GM12891 (cell line): ENCODE measurements at regions not wholly inside any gene's neighbourhood (a gene's known extent, or its start where the extent isn't known, plus 50 kb on each side); places are given as distances from the start of the nearest gene placed in this dataset.

Experiments
- DNase-seq: peaks from one replicate; pipeline ENCODE4 v3.0.0; 2011; ENCODE audit warnings: low spot score; ENCODE audit not compliant: insufficient read length
- FAIRE-seq: peaks from 2 replicates; lab custom pipeline; 2011; peaks lifted over from hg19 to GRCh38; lab: Jason Lieb, UNC
- PAX5 ChIP-seq: IDR thresholded peaks from 2 replicates; pipeline ENCODE4 v1.6.1; 2011; ENCODE audit warnings: low read length, moderate library complexity, mild to moderate bottlenecking; ENCODE audit not compliant: insufficient read depth, severe bottlenecking
- POLR2A ChIP-seq: IDR thresholded peaks from 2 replicates; pipeline ENCODE4 v1.6.1; 2011; ENCODE audit warnings: low read depth, low read length, control low read depth
- POLR2AphosphoS5 ChIP-seq: IDR thresholded peaks from 2 replicates; pipeline ENCODE4 v1.6.1; 2011; ENCODE audit warnings: low read depth, low read length, control low read depth
- POU2F2 ChIP-seq: IDR thresholded peaks from 2 replicates; pipeline ENCODE4 v1.6.1; 2011; ENCODE audit warnings: low read depth, mild to moderate bottlenecking, control low read depth, low read length, moderate library complexity
- SPI1 ChIP-seq: IDR thresholded peaks from 2 replicates; pipeline ENCODE4 v1.6.1; 2011; ENCODE audit warnings: low read depth, low read length, control low read depth
- TAF1 ChIP-seq: IDR thresholded peaks from 2 replicates; pipeline ENCODE4 v1.6.1; 2011; ENCODE audit warnings: low read depth, low read length, control low read depth

DNA sequence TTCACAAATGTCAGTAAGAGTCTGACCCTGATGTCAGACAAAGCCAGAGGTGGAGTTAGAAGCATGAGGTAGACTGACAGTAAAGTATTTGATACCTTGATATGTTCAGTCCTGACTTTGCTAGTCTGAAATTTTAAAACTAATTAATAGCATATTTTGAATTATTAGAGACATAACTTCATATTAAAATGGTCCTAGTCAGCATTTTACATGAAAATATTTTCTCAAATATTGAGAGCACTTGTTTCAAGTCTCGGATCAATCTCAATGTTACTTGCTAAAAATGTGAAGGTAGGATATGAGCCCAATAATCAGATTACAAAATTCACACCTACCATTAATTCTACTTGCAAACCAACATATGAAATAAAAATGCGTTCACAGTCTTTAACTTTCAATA lies 58.1 kb upstream of the TTC14 start:
- DNase-seq (no peak), FAIRE-seq (no peak)
- TF ChIP-seq POLR2AphosphoS5, result no peak
- no peak for TF ChIP-seq POU2F2
- no peak for TF ChIP-seq SPI1
- no peak for TF ChIP-seq TAF1

DNA sequence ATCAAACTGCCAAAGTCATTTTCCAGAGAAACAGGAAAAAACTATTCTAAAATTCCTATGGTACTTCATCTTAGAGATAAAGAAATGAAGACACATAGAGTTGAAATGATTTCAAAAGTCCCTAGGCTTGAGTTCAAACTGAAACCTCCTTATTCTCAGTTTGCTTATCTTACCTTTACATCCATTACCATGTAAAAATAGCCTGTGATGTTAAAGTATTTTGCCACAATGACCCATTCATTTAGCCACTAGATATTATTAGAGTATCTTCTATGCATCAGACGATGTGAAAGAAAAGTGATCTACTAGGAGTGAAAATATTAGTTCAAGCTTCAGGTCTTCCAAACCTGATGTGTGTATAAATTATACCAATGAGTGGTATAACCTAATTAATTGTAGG lies 55.1 kb upstream of the TTC14 start:
- TF ChIP-seq TAF1, result no peak
- no peak for TF ChIP-seq SPI1
- TF ChIP-seq POLR2AphosphoS5, result no peak
- TF ChIP-seq POLR2A, result no peak
- no peak for TF ChIP-seq PAX5
- TF ChIP-seq POU2F2, result no peak
- DNase-seq (no peak), FAIRE-seq (no peak)

DNA sequence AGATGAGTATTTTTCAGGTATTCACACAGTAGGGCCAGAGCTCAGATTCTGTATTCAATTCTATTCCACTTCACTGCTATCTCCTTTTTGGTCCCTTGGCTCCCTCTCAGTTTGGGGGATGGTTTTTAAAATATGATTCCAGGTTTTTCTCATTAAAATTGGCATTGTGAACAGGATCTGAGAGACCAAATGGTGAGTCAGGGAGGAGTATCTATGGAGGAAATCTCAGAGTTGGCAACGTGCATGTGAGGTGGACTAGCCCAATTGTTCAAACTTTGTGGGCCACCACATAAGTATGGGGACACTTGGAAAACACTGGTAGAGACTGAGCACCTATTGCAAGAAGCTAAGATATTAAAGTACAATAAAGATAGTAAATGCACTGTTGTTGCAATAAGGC lies 53.9 kb upstream of the TTC14 start:
- no peak for DNase-seq
- TF ChIP-seq POU2F2, result no peak
- FAIRE-seq, result no peak
